IPS-NIHi7 (cell line): ENCODE measurements at regions not wholly inside any gene's neighbourhood (a gene's known extent, or its start where the extent isn't known, plus 50 kb on each side); places are given as distances from the start of the nearest gene placed in this dataset.
"Not testable (repeated sequence)": the region's sequence is repeated elsewhere in the genome, so short reads cannot be mapped to it uniquely, and the experiment has no call there.

Source experiments
- DNase-seq: peaks from one replicate; pipeline ENCODE4 v3.0.0; 2012; ENCODE audit warnings: mixed read lengths; ENCODE audit errors: extremely low spot score

DNA sequence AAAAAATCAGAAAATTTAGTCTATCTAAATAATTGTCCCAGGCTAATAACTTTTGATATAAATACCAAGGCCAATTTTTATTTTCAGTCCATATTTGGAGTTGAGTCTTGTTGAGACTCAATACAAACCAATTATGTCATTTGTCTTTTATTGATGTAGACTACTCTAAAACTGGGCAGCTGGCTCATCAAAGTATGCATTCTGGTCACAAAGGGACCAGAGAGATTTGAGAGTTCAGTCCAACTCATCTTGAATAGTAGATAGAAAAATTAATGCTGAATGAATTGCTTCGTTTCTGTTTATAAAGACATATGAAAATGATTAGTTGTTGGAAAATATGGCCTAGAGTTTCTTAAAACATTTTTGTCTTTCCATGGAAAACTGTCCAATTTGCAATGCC, 412.5 kb upstream of the KLHL4 start:
- no peak for DNase-seq

DNA sequence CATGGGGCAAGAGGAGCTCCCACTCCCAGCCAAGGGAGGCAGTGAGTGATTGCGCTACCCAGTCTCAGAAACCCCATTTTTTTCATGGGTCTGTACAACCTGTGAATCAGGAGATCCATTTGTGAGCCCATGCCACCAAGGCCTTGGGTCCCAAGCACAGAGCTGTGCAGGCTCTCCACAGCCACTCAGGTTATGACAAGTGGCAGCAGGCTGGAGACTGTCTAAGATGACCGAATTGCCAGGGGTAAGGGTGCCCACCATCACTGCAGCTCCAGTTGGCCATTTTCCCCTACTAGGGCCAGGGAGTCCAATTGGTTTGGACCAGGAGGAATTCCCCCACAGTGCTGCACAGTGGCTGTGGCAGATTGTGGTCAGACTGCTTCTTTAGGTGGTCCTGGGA, 407.5 kb upstream of the KLHL4 start:
- no peak for DNase-seq

GRCh38 chrX:87140800-87141483, 376.7 kb upstream of the KLHL4 start:
- no peak for DNase-seq

DNA sequence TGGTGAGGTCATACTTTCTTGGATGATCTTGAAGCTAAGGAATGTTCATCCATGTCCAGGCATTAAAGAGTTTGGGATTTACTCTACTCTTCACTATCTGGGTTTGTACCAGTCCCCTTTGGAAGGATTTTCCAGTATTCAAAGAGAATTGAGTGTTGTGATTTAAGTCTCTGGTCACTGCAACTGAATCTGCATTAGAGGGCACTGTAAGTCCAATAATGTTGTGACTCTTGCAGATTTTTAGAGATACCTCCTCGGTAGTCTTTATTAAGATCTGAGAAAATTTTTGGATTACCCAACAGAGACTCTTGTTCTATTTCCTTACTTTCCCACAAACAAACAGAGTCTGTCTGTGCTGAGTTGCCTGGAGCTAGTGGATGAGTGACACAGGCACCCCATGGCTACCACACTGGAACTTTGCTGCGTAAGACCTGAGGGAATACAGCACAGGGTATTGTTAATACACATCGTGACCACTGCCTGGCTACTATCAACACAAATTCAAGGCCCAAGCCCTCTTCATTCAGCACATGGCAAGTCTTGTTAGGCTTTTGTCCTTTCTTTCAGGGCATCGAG, 357.1 kb upstream of the KLHL4 start:
- DNase-seq: peak; percentile 15

DNA sequence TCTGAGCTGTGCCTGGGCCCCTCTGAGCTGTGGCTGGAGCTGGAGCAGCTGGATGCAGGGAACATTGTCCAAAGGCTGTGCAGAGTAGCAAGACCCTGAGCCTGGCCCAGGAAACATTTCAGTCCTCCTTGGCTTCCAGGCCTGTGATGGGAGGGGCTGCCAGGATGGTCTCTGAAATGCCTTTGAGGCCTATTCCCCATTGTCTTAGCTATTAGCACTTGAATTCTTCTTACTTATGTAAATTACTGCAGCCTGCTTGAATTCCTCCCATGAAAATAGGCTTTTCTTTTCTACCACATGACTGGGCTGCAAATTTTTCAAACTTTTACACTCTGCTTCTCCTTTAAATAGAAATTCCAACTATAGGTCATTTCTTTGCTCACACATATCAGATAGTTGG, 349.8 kb upstream of the KLHL4 start:
- no peak for DNase-seq

- not testable (repeated sequence) for DNase-seq
Measured at GRCh38 chrX:87178009-87178408, 339.6 kb upstream of the KLHL4 start.
